CMK (cell line): ENCODE measurements at regions not wholly inside any gene's neighbourhood (a gene's known extent, or its start where the extent isn't known, plus 50 kb on each side); places are given as distances from the start of the nearest gene placed in this dataset.
"Not testable (repeated sequence)": the region's sequence is repeated elsewhere in the genome, so short reads cannot be mapped to it uniquely, and the experiment has no call there.

Source experiments
- DNase-seq: peaks from one replicate; pipeline ENCODE4 v3.0.0-alpha.2; 2010; ENCODE audit warnings: low read depth

GRCh38 chr6:74488726-74489125, 717.1 kb downstream of the COL12A1 start:
- DNase-seq: not testable (repeated sequence)

- no peak for DNase-seq
Measured at GRCh38 chr6:74482180-74482579, 723.7 kb downstream of the COL12A1 start.

- no peak for DNase-seq
Measured at GRCh38 chr6:74480561-74480960, 725.3 kb downstream of the COL12A1 start.

- no peak for DNase-seq
Measured at GRCh38 chr6:74479960-74480359, 725.9 kb downstream of the COL12A1 start.

- DNase-seq: no peak
Measured at GRCh38 chr6:74479420-74479819, 726.4 kb downstream of the COL12A1 start.

GRCh38 chr6:74474046-74474445, 731.8 kb downstream of the COL12A1 start:
- DNase-seq: not testable (repeated sequence)

GRCh38 chr6:74468552-74468951, 737.3 kb downstream of the COL12A1 start:
- not testable (repeated sequence) for DNase-seq

- DNase-seq: no peak
Measured at GRCh38 chr6:74467533-74468215, 738.2 kb downstream of the COL12A1 start.

- DNase-seq: no peak
Measured at GRCh38 chr6:74466572-74466971, 739.3 kb downstream of the COL12A1 start.

GRCh38 chr6:74459260-74459659, 746.6 kb downstream of the COL12A1 start:
- DNase-seq: no peak

- DNase-seq: no peak
Measured at GRCh38 chr6:74458536-74458935, 747.3 kb downstream of the COL12A1 start.

- no peak for DNase-seq
Measured at GRCh38 chr6:74455786-74456185, 750.1 kb downstream of the COL12A1 start.

- no peak for DNase-seq
Measured at GRCh38 chr6:74451953-74452352, 753.9 kb downstream of the COL12A1 start.

- DNase-seq: no peak
Measured at GRCh38 chr6:74448850-74449249, 752.8 kb downstream of the CD109 start.

- no peak for DNase-seq
Measured at GRCh38 chr6:74447013-74447412, 751.0 kb downstream of the CD109 start.

- no peak for DNase-seq
Measured at GRCh38 chr6:74439123-74439811, 743.3 kb downstream of the CD109 start.

GRCh38 chr6:74438395-74438794, 742.4 kb downstream of the CD109 start:
- DNase-seq: not testable (repeated sequence)

- DNase-seq: no peak
Measured at GRCh38 chr6:74434171-74434570, 738.2 kb downstream of the CD109 start.

- DNase-seq: no peak
Measured at GRCh38 chr6:74431873-74432580, 736.0 kb downstream of the CD109 start.

- no peak for DNase-seq
Measured at GRCh38 chr6:74420221-74420620, 724.2 kb downstream of the CD109 start.

GRCh38 chr6:74415056-74415455, 719.1 kb downstream of the CD109 start:
- DNase-seq: no peak

- no peak for DNase-seq
Measured at GRCh38 chr6:74410630-74411029, 714.6 kb downstream of the CD109 start.

- no peak for DNase-seq
Measured at GRCh38 chr6:74409447-74409846, 713.4 kb downstream of the CD109 start.
